Activated CD4-positive, alpha-beta T cell treated with anti-CD3 and anti-CD28 coated beads, Interleukin-2, Interleukin-6, amounts not matched to agents 100 ng/mL and 50 ng/mL, durations not matched to agents 16 hours and 8 hours (primary cell): ENCODE measurements at regions not wholly inside any gene's neighbourhood (a gene's known extent, or its start where the extent isn't known, plus 50 kb on each side); places are given as distances from the start of the nearest gene placed in this dataset.

Source experiments
- DNase-seq: peaks from one replicate; pipeline ENCODE4 v3.0.0-alpha.2; 2020

GRCh38 chr2:173419506-173419905 is 64.8 kb downstream of the CDCA7 start:
- no peak for DNase-seq

- DNase-seq: no peak
Measured at GRCh38 chr2:173424886-173425285, 70.2 kb downstream of the CDCA7 start.

GRCh38 chr2:173427887-173428668 is 73.4 kb downstream of the CDCA7 start:
- no peak for DNase-seq

- DNase-seq: no peak
Measured at GRCh38 chr2:173431191-173431590, 76.5 kb downstream of the CDCA7 start.

- no peak for DNase-seq
Measured at GRCh38 chr2:173432049-173432754, 77.5 kb downstream of the CDCA7 start.

- DNase-seq: no peak
Measured at GRCh38 chr2:173434762-173435569, 80.3 kb downstream of the CDCA7 start.

- no peak for DNase-seq
Measured at GRCh38 chr2:173435574-173435973, 80.9 kb downstream of the CDCA7 start.

- DNase-seq: no peak
Measured at GRCh38 chr2:173436088-173436487, 81.4 kb downstream of the CDCA7 start.

- DNase-seq: no peak
Measured at GRCh38 chr2:173441222-173441621, 86.5 kb downstream of the CDCA7 start.

GRCh38 chr2:173442542-173442941 is 87.9 kb downstream of the CDCA7 start:
- no peak for DNase-seq

GRCh38 chr2:173446722-173447121 is 92.0 kb downstream of the CDCA7 start:
- DNase-seq: no peak

- peak; percentile 79 for DNase-seq
Measured at GRCh38 chr2:173448938-173449471, 94.3 kb downstream of the CDCA7 start.

GRCh38 chr2:173451118-173451517 is 96.4 kb downstream of the CDCA7 start:
- DNase-seq: no peak

- no peak for DNase-seq
Measured at GRCh38 chr2:173451941-173452340, 97.3 kb downstream of the CDCA7 start.

- DNase-seq: no peak
Measured at GRCh38 chr2:173452416-173452815, 97.7 kb downstream of the CDCA7 start.

GRCh38 chr2:173456960-173457359 is 102.3 kb downstream of the CDCA7 start:
- no peak for DNase-seq

GRCh38 chr2:173457366-173457765 is 102.7 kb downstream of the CDCA7 start:
- no peak for DNase-seq

- DNase-seq: no peak
Measured at GRCh38 chr2:173458991-173459780, 104.5 kb downstream of the CDCA7 start.

- no peak for DNase-seq
Measured at GRCh38 chr2:173462892-173463840, 108.5 kb downstream of the CDCA7 start.

GRCh38 chr2:173463846-173464245 is 109.2 kb downstream of the CDCA7 start:
- DNase-seq: no peak

GRCh38 chr2:173467751-173468150 is 113.1 kb downstream of the CDCA7 start:
- DNase-seq: no peak
